Spleen (tissue), 7 donors: ENCODE measurements at regions not wholly inside any gene's neighbourhood (a gene's known extent, or its start where the extent isn't known, plus 50 kb on each side); places are given as distances from the start of the nearest gene placed in this dataset.

Source experiments
- POLR2A ChIP-seq, 3 donors: fragments of 450-650 bp; IDR thresholded peaks; one replicate each; pipeline ENCODE4 v1.5.1; 2017; ENCODE audit warnings: antibody characterized with exemption in 3 of 3, mild to moderate bottlenecking in 1 of 3
- POLR2AphosphoS5 ChIP-seq, 3 donors: sonication (generic); formaldehyde crosslinking; IDR thresholded peaks; one replicate each; pipeline ENCODE4 v1.5.1; 2017; ENCODE audit warnings: antibody characterized with exemption in 3 of 3
- TF ChIP-seq, protein P1 (sequence below), 11 experiments: fragments of 200-600 bp in 7 of 11; fragments of 450-650 bp in 4 of 11; sonication (generic) in 4 of 11; IDR thresholded peaks in 8 of 11; conservative IDR thresholded peaks in 3 of 11; 1 replicate in 7 of 11; 2 replicates in 4 of 11; pipeline versions ENCODE4 v1.4.0 to v1.8.0; 2016 to 2021; ENCODE audit warnings: antibody characterized with exemption in 11 of 11, inconsistent platforms in 4 of 11, mild to moderate bottlenecking in 1 of 11
- donor health status: DM: no; HTN: no; CAD: no; lungs with moderate emphysema.
- donor health status: DM: no; HTN: no; CAD: no.
- donor health status: DM: no; HTN: no; CAD: no.

DNA sequence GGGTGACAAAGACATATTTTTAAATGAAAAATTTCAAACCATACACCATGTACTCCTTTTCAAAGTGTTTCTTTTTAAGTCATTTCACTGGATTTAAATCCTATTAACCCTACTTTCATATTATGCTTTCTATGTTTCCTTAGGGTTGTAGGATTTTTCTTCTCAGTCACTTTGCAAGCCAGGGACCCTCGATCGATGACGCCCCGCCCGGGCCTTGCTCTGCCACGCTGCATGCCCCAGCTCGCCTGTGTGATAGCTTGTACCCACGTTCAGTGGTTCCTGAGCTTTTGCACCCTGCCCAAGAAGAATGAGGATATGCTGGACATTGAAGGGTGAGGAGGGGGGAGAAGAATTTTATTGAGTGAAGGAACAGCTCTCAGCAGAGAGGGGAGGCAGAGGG lies 568.0 kb downstream of the TRIB2 start:
- TF ChIP-seq, protein P1, sequence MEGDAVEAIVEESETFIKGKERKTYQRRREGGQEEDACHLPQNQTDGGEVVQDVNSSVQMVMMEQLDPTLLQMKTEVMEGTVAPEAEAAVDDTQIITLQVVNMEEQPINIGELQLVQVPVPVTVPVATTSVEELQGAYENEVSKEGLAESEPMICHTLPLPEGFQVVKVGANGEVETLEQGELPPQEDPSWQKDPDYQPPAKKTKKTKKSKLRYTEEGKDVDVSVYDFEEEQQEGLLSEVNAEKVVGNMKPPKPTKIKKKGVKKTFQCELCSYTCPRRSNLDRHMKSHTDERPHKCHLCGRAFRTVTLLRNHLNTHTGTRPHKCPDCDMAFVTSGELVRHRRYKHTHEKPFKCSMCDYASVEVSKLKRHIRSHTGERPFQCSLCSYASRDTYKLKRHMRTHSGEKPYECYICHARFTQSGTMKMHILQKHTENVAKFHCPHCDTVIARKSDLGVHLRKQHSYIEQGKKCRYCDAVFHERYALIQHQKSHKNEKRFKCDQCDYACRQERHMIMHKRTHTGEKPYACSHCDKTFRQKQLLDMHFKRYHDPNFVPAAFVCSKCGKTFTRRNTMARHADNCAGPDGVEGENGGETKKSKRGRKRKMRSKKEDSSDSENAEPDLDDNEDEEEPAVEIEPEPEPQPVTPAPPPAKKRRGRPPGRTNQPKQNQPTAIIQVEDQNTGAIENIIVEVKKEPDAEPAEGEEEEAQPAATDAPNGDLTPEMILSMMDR (IDR thresholded peaks at IDR 0.05 in 8 of 11, conservative IDR thresholded peaks at IDR 0.05 in 3 of 11): no peak
- TF ChIP-seq POLR2A (IDR thresholded peaks at IDR 0.05) (no peak), POLR2AphosphoS5 (IDR thresholded peaks at IDR 0.05) (no peak)
